Keratinocyte (primary cell): ENCODE measurements at regions not wholly inside any gene's neighbourhood (a gene's known extent, or its start where the extent isn't known, plus 50 kb on each side); places are given as distances from the start of the nearest gene placed in this dataset.

ENCODE experiments used
- DNase-seq: peaks from one replicate; pipeline ENCODE4 v3.0.0-alpha.2; 2011; ENCODE audit warnings: low read depth, missing footprints, low spot score
- FAIRE-seq: peaks from 2 replicates; lab custom pipeline; 2011; peaks lifted over from hg19 to GRCh38; lab: Jason Lieb, UNC
- H2AFZ ChIP-seq: 2 replicates; pipeline ENCODE4 v1.6.0; 2012; ENCODE audit warnings: low read length, control low read depth, inconsistent platforms; ENCODE audit not compliant: control insufficient read depth
- H3K27ac ChIP-seq: 2 replicates; pipeline ENCODE4 v1.5.1; 2011; ENCODE audit warnings: low read length; ENCODE audit not compliant: control insufficient read depth, insufficient read depth
- H3K27me3 ChIP-seq: 3 replicates; pipeline ENCODE4 v1.6.0; 2011; ENCODE audit warnings: low read length; ENCODE audit not compliant: control insufficient read depth, insufficient read depth; ENCODE audit errors: extremely low read depth
- H3K36me3 ChIP-seq, 2 experiments: 2 replicates in 1 of 2; 3 replicates in 1 of 2; pipeline ENCODE4 v1.5.1; 2011; ENCODE audit warnings: low read length in 2 of 2, mild to moderate bottlenecking in 1 of 2; ENCODE audit not compliant: control insufficient read depth in 2 of 2, insufficient read depth in 2 of 2; ENCODE audit errors: extremely low read depth in 1 of 2
- H3K4me1 ChIP-seq: 3 replicates; pipeline ENCODE4 v1.5.1; 2011; ENCODE audit warnings: low read length; ENCODE audit not compliant: control insufficient read depth, insufficient read depth; ENCODE audit errors: extremely low read depth
- H3K4me2 ChIP-seq: 3 replicates; pipeline ENCODE4 v1.6.0; 2011; ENCODE audit warnings: low read depth, low read length; ENCODE audit not compliant: control insufficient read depth, insufficient read depth; ENCODE audit errors: extremely low read depth
- H3K4me3 ChIP-seq, 3 experiments: fragments of 200-600 bp in 1 of 3; sonication (generic) in 1 of 3; 2 replicates in 2 of 3; 3 replicates in 1 of 3; pipeline ENCODE4 v1.5.1; 2011 to 2016; ENCODE audit warnings: low read length in 3 of 3, mild to moderate bottlenecking in 3 of 3, control low read depth in 2 of 3, inconsistent platforms in 1 of 3, low read depth in 1 of 3, mixed read lengths in 1 of 3, mixed run types in 1 of 3, moderate library complexity in 1 of 3; ENCODE audit not compliant: control insufficient read depth in 2 of 3, insufficient read depth in 2 of 3; ENCODE audit errors: extremely low read depth in 1 of 3
- H3K79me2 ChIP-seq: 2 replicates; pipeline ENCODE4 v1.6.0; 2012; ENCODE audit warnings: low read length; ENCODE audit not compliant: control insufficient read depth, insufficient read depth
- H3K9ac ChIP-seq: 3 replicates; pipeline ENCODE4 v1.6.0; 2011; ENCODE audit warnings: low read length; ENCODE audit not compliant: control insufficient read depth, insufficient read depth; ENCODE audit errors: extremely low read depth
- H3K9me1 ChIP-seq: 3 replicates; pipeline ENCODE4 v1.6.0; 2011; ENCODE audit warnings: low read length; ENCODE audit not compliant: control insufficient read depth, insufficient read depth; ENCODE audit errors: extremely low read depth
- H3K9me3 ChIP-seq: 2 replicates; pipeline ENCODE4 v1.5.1; 2012; ENCODE audit warnings: low read depth, low read length; ENCODE audit not compliant: control insufficient read depth
- H4K20me1 ChIP-seq: 3 replicates; pipeline ENCODE4 v1.6.0; 2011; ENCODE audit warnings: low read length; ENCODE audit not compliant: control insufficient read depth, insufficient read depth; ENCODE audit errors: extremely low read depth
- CTCF ChIP-seq, 3 experiments: IDR thresholded peaks in 1 of 3; conservative IDR thresholded peaks in 1 of 3; optimal IDR thresholded peaks in 1 of 3; 2 replicates in 2 of 3; 3 replicates in 1 of 3; pipeline versions ENCODE3 to v1.5.1; 2011; ENCODE audit warnings: low read length in 3 of 3, mild to moderate bottlenecking in 3 of 3, moderate library complexity in 2 of 3, control low read depth in 1 of 3, inconsistent platforms in 1 of 3; ENCODE audit not compliant: insufficient read depth in 2 of 3; ENCODE audit errors: extremely low read depth in 1 of 3
- EZH2 ChIP-seq: IDR thresholded peaks from one replicate; pipeline ENCODE4 v1.6.1; 2012; ENCODE audit warnings: inconsistent platforms, mild to moderate bottlenecking, low read length, moderate library complexity
- dilution Hi-C: fragments of 300-500 bp; cut with MboI; formaldehyde crosslinking; loops from one replicate; pipeline ENCODE4 v1.7.0; 2020; ENCODE audit warnings: low sequenced_read_pairs; ENCODE audit not compliant: extremely low pct_ligation_motif_present

- H3K4me3 ChIP-seq: no peak overlapping the region
- dilution Hi-C loops: no loop called here
- H3K36me3 ChIP-seq: no peaks in the 10 kb centered on the region
- H3K27ac ChIP-seq: no peak overlapping the region
- FAIRE-seq (no peak), DNase-seq (no peak)
- TF ChIP-seq CTCF (optimal IDR thresholded peaks at IDR 0.05 in 1 of 3, IDR thresholded peaks at IDR 0.05 in 1 of 3, conservative IDR thresholded peaks at IDR 0.05 in 1 of 3; ENCODE audit: extremely low read depth in 1 of 3, insufficient read depth in 2 of 3, low read length in 3 of 3) (no peak), EZH2 (no peak)
- no peak overlapping the region for H3K9ac ChIP-seq
- H4K20me1 ChIP-seq: no peaks in the 10 kb centered on the region
- H3K27me3 ChIP-seq: no peaks in the 10 kb centered on the region
- H3K4me1 ChIP-seq: peaks cover 2% of the 10 kb centered on the region
- no peaks in the 10 kb centered on the region for H3K79me2 ChIP-seq
- no peak overlapping the region for H2AFZ ChIP-seq
- no peaks in the 10 kb centered on the region for H3K9me1 ChIP-seq
- H3K9me3 ChIP-seq: peaks cover 8% of the 10 kb centered on the region
- H3K4me2 ChIP-seq: no peak overlapping the region
Observed at GRCh38 chr5:3317051-3317795, 278.4 kb upstream of the IRX1 start.

GRCh38 chr5:3313569-3313968 is 282.1 kb upstream of the IRX1 start:
- Histone ChIP-seq H3K36me3 (no peaks in the 10 kb centered on the region), H3K9me1 (no peaks in the 10 kb centered on the region), H2AFZ (no peak overlapping the region), H3K4me1 (peaks cover 33% of the 10 kb centered on the region), H3K4me3 (no peak overlapping the region), H4K20me1 (no peaks in the 10 kb centered on the region), H3K9ac (no peak overlapping the region), H3K27ac (no peak overlapping the region), H3K9me3 (peaks cover 9% of the 10 kb centered on the region), H3K4me2 (no peak overlapping the region), H3K79me2 (no peaks in the 10 kb centered on the region), H3K27me3 (no peaks in the 10 kb centered on the region)
- DNase-seq (no peak), FAIRE-seq (no peak)
- no peak for TF ChIP-seq EZH2
- no peak for TF ChIP-seq CTCF (optimal IDR thresholded peaks at IDR 0.05 in 1 of 3, IDR thresholded peaks at IDR 0.05 in 1 of 3, conservative IDR thresholded peaks at IDR 0.05 in 1 of 3; ENCODE audit: extremely low read depth in 1 of 3, insufficient read depth in 2 of 3, low read length in 3 of 3)
- dilution Hi-C loops: no loop called here
